ENCODE measurements at regions not wholly inside any gene's neighbourhood (a gene's known extent, or its start where the extent isn't known, plus 50 kb on each side); places are given as distances from the start of the nearest gene placed in this dataset.
"Not testable (repeated sequence)": the region's sequence is repeated elsewhere in the genome, so short reads cannot be mapped to it uniquely, and the experiment has no call there.

- DNase-seq (ENCODE audit: extremely low spot score); POLR2A ChIA-PET; CTCF ChIA-PET: not testable (repeated sequence)
These were observed 123.9 kb downstream of the MREG start for GRCh38 chr2:215889240-215889969.

DNA sequence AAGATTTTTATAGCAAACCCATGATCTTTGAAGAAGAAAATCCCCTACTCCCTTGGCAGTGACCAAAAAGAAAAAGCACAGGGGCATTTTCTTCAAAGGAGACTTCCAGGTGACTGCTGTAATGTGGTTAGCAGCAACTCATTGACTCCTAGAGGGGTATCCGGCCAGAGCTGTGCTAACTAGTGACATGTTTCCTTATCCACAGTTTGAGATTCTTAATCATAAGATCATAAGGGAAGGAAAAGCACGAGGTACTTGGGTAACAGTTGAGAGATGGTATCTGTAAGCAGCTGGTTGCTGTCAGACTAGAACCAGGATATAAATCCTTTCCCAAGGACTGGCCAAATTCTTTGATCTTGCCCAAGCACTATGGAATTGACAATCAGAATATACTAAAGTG, 124.7 kb downstream of the MREG start:
- DNase-seq (ENCODE audit: extremely low spot score): no peak
- ChIA-PET CTCF (no interaction called here), POLR2A (no interaction called here)
- TF ChIP-seq SP1 (IDR thresholded peaks at IDR 0.05): no peak
- no peak for TF ChIP-seq ELF4 (IDR thresholded peaks at IDR 0.05)
- TF ChIP-seq BHLHE40 (IDR thresholded peaks at IDR 0.05; ENCODE audit: borderline replicate concordance): no peak
- TF ChIP-seq ZNF384 (IDR thresholded peaks at IDR 0.05): no peak
- no peak for TF ChIP-seq LEF1 (IDR thresholded peaks at IDR 0.05; ENCODE audit: borderline replicate concordance)
- TF ChIP-seq FOXM1 (IDR thresholded peaks at IDR 0.05; ENCODE audit: borderline replicate concordance): no peak
- TF ChIP-seq ARNT (IDR thresholded peaks at IDR 0.05): no peak
- TF ChIP-seq TARDBP (IDR thresholded peaks at IDR 0.05): no peak
- TF ChIP-seq, protein P1, sequence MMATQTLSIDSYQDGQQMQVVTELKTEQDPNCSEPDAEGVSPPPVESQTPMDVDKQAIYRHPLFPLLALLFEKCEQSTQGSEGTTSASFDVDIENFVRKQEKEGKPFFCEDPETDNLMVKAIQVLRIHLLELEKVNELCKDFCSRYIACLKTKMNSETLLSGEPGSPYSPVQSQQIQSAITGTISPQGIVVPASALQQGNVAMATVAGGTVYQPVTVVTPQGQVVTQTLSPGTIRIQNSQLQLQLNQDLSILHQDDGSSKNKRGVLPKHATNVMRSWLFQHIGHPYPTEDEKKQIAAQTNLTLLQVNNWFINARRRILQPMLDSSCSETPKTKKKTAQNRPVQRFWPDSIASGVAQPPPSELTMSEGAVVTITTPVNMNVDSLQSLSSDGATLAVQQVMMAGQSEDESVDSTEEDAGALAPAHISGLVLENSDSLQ (IDR thresholded peaks at IDR 0.05): no peak
- no peak for TF ChIP-seq HDGF (IDR thresholded peaks at IDR 0.05; ENCODE audit: borderline replicate concordance)
- TF ChIP-seq NFRKB (IDR thresholded peaks at IDR 0.05): no peak
- no peak for TF ChIP-seq FOXK2 (IDR thresholded peaks at IDR 0.05)
- TF ChIP-seq SUZ12 (IDR thresholded peaks at IDR 0.05): no peak
- no peak for TF ChIP-seq L3MBTL2 (conservative IDR thresholded peaks at IDR 0.05)
- TF ChIP-seq CTBP1 (IDR thresholded peaks at IDR 0.05; ENCODE audit: borderline replicate concordance): no peak
- no peak for TF ChIP-seq FOXA1 (IDR thresholded peaks at IDR 0.05)

DNA sequence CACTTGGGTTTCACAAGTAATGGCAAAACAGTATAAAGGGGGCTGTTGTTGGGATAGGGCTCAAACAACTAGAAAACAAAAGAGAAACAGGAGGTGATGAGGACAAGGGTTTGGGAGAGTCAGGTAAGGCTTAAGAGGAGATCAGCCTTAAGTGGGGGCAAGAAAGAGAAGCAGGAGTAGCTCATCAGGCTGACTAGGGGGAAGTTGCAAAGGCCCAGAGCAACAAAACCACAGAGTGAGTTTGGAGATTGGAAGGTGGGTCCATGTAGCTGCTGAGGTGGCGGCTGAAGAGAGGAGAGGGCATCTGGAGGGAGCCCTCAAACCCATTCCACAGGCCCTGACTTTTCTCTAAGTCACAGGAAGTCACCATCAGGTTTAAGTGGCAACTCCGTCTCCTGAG, 126.0 kb downstream of the MREG start:
- CTCF ChIA-PET: no interaction called here
- POLR2A ChIA-PET: no interaction called here
- no peak for TF ChIP-seq ZNF384 (IDR thresholded peaks at IDR 0.05)
- no peak for TF ChIP-seq CTBP1 (IDR thresholded peaks at IDR 0.05; ENCODE audit: borderline replicate concordance)
- TF ChIP-seq ELF4 (IDR thresholded peaks at IDR 0.05): no peak
- TF ChIP-seq LEF1 (IDR thresholded peaks at IDR 0.05; ENCODE audit: borderline replicate concordance): no peak
- TF ChIP-seq FOXK2 (IDR thresholded peaks at IDR 0.05): no peak
- TF ChIP-seq TARDBP (IDR thresholded peaks at IDR 0.05): no peak
- no peak for TF ChIP-seq ARNT (IDR thresholded peaks at IDR 0.05)
- TF ChIP-seq BHLHE40 (IDR thresholded peaks at IDR 0.05; ENCODE audit: borderline replicate concordance): no peak
- DNase-seq (ENCODE audit: extremely low spot score): no peak

DNA sequence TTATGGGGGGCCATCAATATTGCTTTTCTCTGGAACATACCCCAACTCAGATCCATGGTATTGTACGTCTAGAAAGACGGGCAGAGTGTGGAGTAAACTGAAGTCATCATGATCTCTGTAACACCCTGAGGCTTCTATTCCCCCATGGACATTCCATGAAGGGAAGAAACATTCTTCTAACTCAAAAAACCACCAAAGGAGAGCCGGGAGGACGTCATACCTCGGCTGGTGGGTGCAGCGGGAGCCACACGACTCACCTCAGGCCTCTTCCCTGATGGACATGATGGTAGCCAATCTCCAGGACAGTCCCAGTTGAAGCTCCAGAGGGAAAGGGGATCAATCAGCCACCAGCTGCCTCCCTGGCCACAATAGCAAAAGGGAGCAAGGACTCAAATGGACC, 127.3 kb downstream of the MREG start:
- ChIA-PET CTCF (interaction anchor here (0.6 kb wide), 1 partner anchor 137 kb away, joined by 3 read pairs; no protein-coding TSS in a partner anchor), POLR2A (no interaction called here)
- TF ChIP-seq ZNF384 (IDR thresholded peaks at IDR 0.05) (no peak), SP1 (IDR thresholded peaks at IDR 0.05) (no peak), ELF4 (IDR thresholded peaks at IDR 0.05) (no peak), L3MBTL2 (conservative IDR thresholded peaks at IDR 0.05) (no peak), FOXK2 (IDR thresholded peaks at IDR 0.05) (no peak), CTBP1 (IDR thresholded peaks at IDR 0.05; ENCODE audit: borderline replicate concordance) (no peak), SUZ12 (IDR thresholded peaks at IDR 0.05) (no peak), ARNT (IDR thresholded peaks at IDR 0.05) (no peak), TARDBP (IDR thresholded peaks at IDR 0.05) (no peak), NFRKB (IDR thresholded peaks at IDR 0.05) (no peak), FOXM1 (IDR thresholded peaks at IDR 0.05; ENCODE audit: borderline replicate concordance) (no peak), BHLHE40 (IDR thresholded peaks at IDR 0.05; ENCODE audit: borderline replicate concordance) (no peak), LEF1 (IDR thresholded peaks at IDR 0.05; ENCODE audit: borderline replicate concordance) (no peak), HDGF (IDR thresholded peaks at IDR 0.05; ENCODE audit: borderline replicate concordance) (no peak)
- TF ChIP-seq, protein P1 (IDR thresholded peaks at IDR 0.05): no peak
- DNase-seq (ENCODE audit: extremely low spot score): no peak

DNA sequence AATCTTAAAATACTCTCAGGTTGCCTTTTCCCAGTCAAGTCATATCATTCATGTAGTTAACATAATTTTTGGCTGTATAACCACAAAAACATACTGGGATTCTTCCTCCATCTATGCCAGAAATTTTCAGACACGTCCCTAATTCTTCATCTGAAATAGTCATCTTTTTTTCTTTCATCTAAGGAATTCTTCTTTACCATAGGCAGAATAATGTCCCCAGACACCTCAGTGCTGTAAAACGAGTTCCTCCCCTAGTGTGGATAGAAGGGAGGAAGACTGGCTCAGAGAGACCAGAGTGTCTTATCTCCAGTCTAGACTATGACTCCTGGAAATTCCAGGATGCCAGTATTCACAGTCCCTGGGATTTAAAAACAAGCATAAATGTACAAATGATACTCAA, 127.8 kb downstream of the MREG start:
- no peak for TF ChIP-seq TARDBP (IDR thresholded peaks at IDR 0.05)
- no peak for TF ChIP-seq FOXM1 (IDR thresholded peaks at IDR 0.05; ENCODE audit: borderline replicate concordance)
- TF ChIP-seq NFRKB (IDR thresholded peaks at IDR 0.05): no peak
- TF ChIP-seq SUZ12 (IDR thresholded peaks at IDR 0.05): no peak
- no peak for TF ChIP-seq ZNF384 (IDR thresholded peaks at IDR 0.05)
- TF ChIP-seq FOXA1 (IDR thresholded peaks at IDR 0.05): no peak
- TF ChIP-seq ELF4 (IDR thresholded peaks at IDR 0.05): no peak
- no peak for TF ChIP-seq ARNT (IDR thresholded peaks at IDR 0.05)
- TF ChIP-seq, protein P1 (IDR thresholded peaks at IDR 0.05): no peak
- TF ChIP-seq CTBP1 (IDR thresholded peaks at IDR 0.05; ENCODE audit: borderline replicate concordance): no peak
- no peak for TF ChIP-seq SP1 (IDR thresholded peaks at IDR 0.05)
- TF ChIP-seq HDGF (IDR thresholded peaks at IDR 0.05; ENCODE audit: borderline replicate concordance): no peak
- no peak for TF ChIP-seq FOXK2 (IDR thresholded peaks at IDR 0.05)
- TF ChIP-seq BHLHE40 (IDR thresholded peaks at IDR 0.05; ENCODE audit: borderline replicate concordance): no peak
- no peak for TF ChIP-seq L3MBTL2 (conservative IDR thresholded peaks at IDR 0.05)
- POLR2A ChIA-PET: no interaction called here
- no peak for DNase-seq (ENCODE audit: extremely low spot score)
- CTCF ChIA-PET: no interaction called here

- CTCF ChIA-PET: no interaction called here
- POLR2A ChIA-PET: no interaction called here
- TF ChIP-seq SP1 (IDR thresholded peaks at IDR 0.05) (no peak), TARDBP (IDR thresholded peaks at IDR 0.05) (no peak), HDGF (IDR thresholded peaks at IDR 0.05; ENCODE audit: borderline replicate concordance) (no peak), FOXK2 (IDR thresholded peaks at IDR 0.05) (no peak), L3MBTL2 (conservative IDR thresholded peaks at IDR 0.05) (no peak), ARNT (IDR thresholded peaks at IDR 0.05) (no peak), FOXM1 (IDR thresholded peaks at IDR 0.05; ENCODE audit: borderline replicate concordance) (no peak)
- TF ChIP-seq, protein P1 (IDR thresholded peaks at IDR 0.05): no peak
- no peak for DNase-seq (ENCODE audit: extremely low spot score)
These were observed 128.8 kb downstream of the MREG start for GRCh38 chr2:215884451-215885087.

All from HEK293T (cell line).